Esophagus muscularis mucosa (tissue), 4 donors: ENCODE measurements at regions not wholly inside any gene's neighbourhood (a gene's known extent, or its start where the extent isn't known, plus 50 kb on each side); places are given as distances from the start of the nearest gene placed in this dataset.

Experiments used
- CTCF ChIP-seq, 3 experiments: fragments of 200-600 bp in 2 of 3; fragments of 450-650 bp in 1 of 3; sonication (generic) in 2 of 3; IDR thresholded peaks; one replicate each; pipeline ENCODE4 v1.5.1; 2017 to 2019; ENCODE audit warnings: antibody characterized with exemption in 3 of 3, mild to moderate bottlenecking in 2 of 3, moderate library complexity in 1 of 3
- EP300 ChIP-seq: sonication (generic); formaldehyde crosslinking; IDR thresholded peaks from one replicate; pipeline ENCODE4 v1.6.1; 2017; ENCODE audit warnings: antibody characterized with exemption
- POLR2A ChIP-seq: fragments of 450-650 bp; IDR thresholded peaks from one replicate; pipeline ENCODE4 v1.6.1; 2017; ENCODE audit warnings: antibody characterized with exemption, moderate library complexity, mild to moderate bottlenecking, low read depth
- POLR2AphosphoS5 ChIP-seq, 2 donors: sonication (generic); formaldehyde crosslinking; IDR thresholded peaks; one replicate each; pipeline ENCODE4 v1.6.1; 2017; ENCODE audit warnings: antibody characterized with exemption in 2 of 2

GRCh38 chr4:24209906-24210305, 320.1 kb upstream of the PPARGC1A start:
- TF ChIP-seq EP300 (no peak), CTCF (IDR thresholded peaks at IDR 0.05) (no peak), POLR2AphosphoS5 (IDR thresholded peaks at IDR 0.05) (no peak), POLR2A (no peak)
